H1 (cell line): ENCODE measurements at regions not wholly inside any gene's neighbourhood (a gene's known extent, or its start where the extent isn't known, plus 50 kb on each side); places are given as distances from the start of the nearest gene placed in this dataset.

Source experiments
- BRCA1 ChIP-seq: IDR thresholded peaks from 2 replicates; pipeline ENCODE4 v1.6.1; 2012; ENCODE audit warnings: low read depth, low read length, improper control_type of control experiment
- EGR1 ChIP-seq: IDR thresholded peaks from 2 replicates; pipeline ENCODE4 v1.6.1; 2011; ENCODE audit warnings: low read depth, low read length, borderline replicate concordance
- JUN ChIP-seq: IDR thresholded peaks from 2 replicates; pipeline ENCODE4 v1.6.1; 2011; ENCODE audit warnings: low read depth, mild to moderate bottlenecking, improper control_type of control experiment, low read length
- POLR2AphosphoS5 ChIP-seq: IDR thresholded peaks from 2 replicates; pipeline ENCODE4 v1.6.1; 2011; ENCODE audit warnings: low read depth, low read length
- SUZ12 ChIP-seq: fragments of 200-600 bp; sonication (generic); IDR thresholded peaks from 2 replicates; pipeline ENCODE4 v1.6.1; 2012; ENCODE audit warnings: mild to moderate bottlenecking, inconsistent platforms, low read length, moderate library complexity, mixed read lengths
- TF ChIP-seq, protein P1 (sequence below): IDR thresholded peaks from 2 replicates; pipeline ENCODE4 v1.6.1; 2011; ENCODE audit warnings: low read length, improper control_type of control experiment
- TF ChIP-seq, protein P2 (sequence below), 3 experiments: IDR thresholded peaks; 1 replicate in 2 of 3; 2 replicates in 1 of 3; pipeline versions ENCODE4 v1.5.1 to v1.6.1; 2011; ENCODE audit warnings: low read length in 3 of 3, mild to moderate bottlenecking in 3 of 3, inconsistent platforms in 2 of 3, low read depth in 1 of 3, moderate library complexity in 1 of 3; ENCODE audit not compliant: insufficient read depth in 1 of 3; ENCODE audit errors: control extremely low read depth in 1 of 3
- TF ChIP-seq, protein P3 (sequence below): IDR thresholded peaks from 2 replicates; pipeline ENCODE4 v1.6.1; 2011; ENCODE audit warnings: low read depth, mild to moderate bottlenecking, low read length; ENCODE audit not compliant: insufficient read depth

- TF ChIP-seq, protein P1, sequence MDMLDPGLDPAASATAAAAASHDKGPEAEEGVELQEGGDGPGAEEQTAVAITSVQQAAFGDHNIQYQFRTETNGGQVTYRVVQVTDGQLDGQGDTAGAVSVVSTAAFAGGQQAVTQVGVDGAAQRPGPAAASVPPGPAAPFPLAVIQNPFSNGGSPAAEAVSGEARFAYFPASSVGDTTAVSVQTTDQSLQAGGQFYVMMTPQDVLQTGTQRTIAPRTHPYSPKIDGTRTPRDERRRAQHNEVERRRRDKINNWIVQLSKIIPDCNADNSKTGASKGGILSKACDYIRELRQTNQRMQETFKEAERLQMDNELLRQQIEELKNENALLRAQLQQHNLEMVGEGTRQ = no peak
- no peak for TF ChIP-seq EGR1
- TF ChIP-seq, protein P2, sequence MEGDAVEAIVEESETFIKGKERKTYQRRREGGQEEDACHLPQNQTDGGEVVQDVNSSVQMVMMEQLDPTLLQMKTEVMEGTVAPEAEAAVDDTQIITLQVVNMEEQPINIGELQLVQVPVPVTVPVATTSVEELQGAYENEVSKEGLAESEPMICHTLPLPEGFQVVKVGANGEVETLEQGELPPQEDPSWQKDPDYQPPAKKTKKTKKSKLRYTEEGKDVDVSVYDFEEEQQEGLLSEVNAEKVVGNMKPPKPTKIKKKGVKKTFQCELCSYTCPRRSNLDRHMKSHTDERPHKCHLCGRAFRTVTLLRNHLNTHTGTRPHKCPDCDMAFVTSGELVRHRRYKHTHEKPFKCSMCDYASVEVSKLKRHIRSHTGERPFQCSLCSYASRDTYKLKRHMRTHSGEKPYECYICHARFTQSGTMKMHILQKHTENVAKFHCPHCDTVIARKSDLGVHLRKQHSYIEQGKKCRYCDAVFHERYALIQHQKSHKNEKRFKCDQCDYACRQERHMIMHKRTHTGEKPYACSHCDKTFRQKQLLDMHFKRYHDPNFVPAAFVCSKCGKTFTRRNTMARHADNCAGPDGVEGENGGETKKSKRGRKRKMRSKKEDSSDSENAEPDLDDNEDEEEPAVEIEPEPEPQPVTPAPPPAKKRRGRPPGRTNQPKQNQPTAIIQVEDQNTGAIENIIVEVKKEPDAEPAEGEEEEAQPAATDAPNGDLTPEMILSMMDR (IDR thresholded peaks at IDR 0.05; ENCODE audit: control extremely low read depth in 1 of 3, insufficient read depth in 1 of 3, low read depth in 1 of 3, low read length in 3 of 3) = no peak
- TF ChIP-seq BRCA1 = no peak
- no peak for TF ChIP-seq JUN
- no peak for TF ChIP-seq SUZ12
- TF ChIP-seq, protein P3, sequence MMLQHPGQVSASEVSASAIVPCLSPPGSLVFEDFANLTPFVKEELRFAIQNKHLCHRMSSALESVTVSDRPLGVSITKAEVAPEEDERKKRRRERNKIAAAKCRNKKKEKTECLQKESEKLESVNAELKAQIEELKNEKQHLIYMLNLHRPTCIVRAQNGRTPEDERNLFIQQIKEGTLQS = no peak
- TF ChIP-seq POLR2AphosphoS5 = no peak
Observed at GRCh38 chrX:8044947-8045346, 117.7 kb upstream of the PNPLA4 start.
